ENCODE measurements at regions not wholly inside any gene's neighbourhood (a gene's known extent, or its start where the extent isn't known, plus 50 kb on each side); places are given as distances from the start of the nearest gene placed in this dataset.
"Not testable (repeated sequence)": the region's sequence is repeated elsewhere in the genome, so short reads cannot be mapped to it uniquely, and the experiment has no call there.

GRCh38 chrX:3990569-3990968, 277.1 kb upstream of the PRKX start:
- DNase-seq (ENCODE audit: low spot score in 2 of 2): no peak
- no peaks in the 10 kb centered on the region for H3K27me3 ChIP-seq
- H3K27ac ChIP-seq: no peak overlapping the region
- no peaks in the 10 kb centered on the region for H3K4me1 ChIP-seq
- no peaks in the 10 kb centered on the region for H3K36me3 ChIP-seq
- H3K4me3 ChIP-seq: no peak overlapping the region
- no peak for TF ChIP-seq CTCF (IDR thresholded peaks at IDR 0.05)
- no peaks in the 10 kb centered on the region for H3K9me3 ChIP-seq
- intact Hi-C loops (cut with DNase I): no loop called here

GRCh38 chrX:3972104-3972858, 258.8 kb upstream of the PRKX start:
- DNase-seq (ENCODE audit: low spot score in 2 of 2); H3K4me1 ChIP-seq; H3K27ac ChIP-seq; H3K4me3 ChIP-seq; H3K36me3 ChIP-seq; H3K9me3 ChIP-seq; H3K27me3 ChIP-seq; intact Hi-C loops (cut with DNase I): not testable (repeated sequence)

GRCh38 chrX:3968749-3969148, 255.3 kb upstream of the PRKX start:
- no peak for DNase-seq (ENCODE audit: low spot score in 2 of 2)
- TF ChIP-seq CTCF (IDR thresholded peaks at IDR 0.05): no peak
- no peaks in the 10 kb centered on the region for H3K4me1 ChIP-seq
- no peaks in the 10 kb centered on the region for H3K9me3 ChIP-seq
- no peaks in the 10 kb centered on the region for H3K27me3 ChIP-seq
- H3K4me3 ChIP-seq: no peak overlapping the region
- intact Hi-C loops (cut with DNase I): no loop called here
- H3K27ac ChIP-seq: no peak overlapping the region
- H3K36me3 ChIP-seq: no peaks in the 10 kb centered on the region

- no peak for TF ChIP-seq CTCF (IDR thresholded peaks at IDR 0.05)
- no peaks in the 10 kb centered on the region for H3K36me3 ChIP-seq
Observed at GRCh38 chrX:3963980-3964379, 250.5 kb upstream of the PRKX start.

GRCh38 chrX:3962511-3963311, 249.3 kb upstream of the PRKX start:
- no peak overlapping the region for H3K27ac ChIP-seq
- H3K27me3 ChIP-seq: no peaks in the 10 kb centered on the region
- no peaks in the 10 kb centered on the region for H3K36me3 ChIP-seq
- intact Hi-C loops (cut with DNase I): no loop called here
- H3K4me3 ChIP-seq: no peak overlapping the region
- no peaks in the 10 kb centered on the region for H3K9me3 ChIP-seq
- TF ChIP-seq CTCF (IDR thresholded peaks at IDR 0.05): peak in 2 of 3 experiments; percentile 24 to 55
- no peak for DNase-seq (ENCODE audit: low spot score in 2 of 2)
- H3K4me1 ChIP-seq: no peaks in the 10 kb centered on the region

More at GRCh38 chrX:3963980-3964379, 250.5 kb upstream of the PRKX start:
- H3K27ac ChIP-seq: no peak overlapping the region
- H3K27me3 ChIP-seq: no peaks in the 10 kb centered on the region
- no peak for DNase-seq (ENCODE audit: low spot score in 2 of 2)
- no peak overlapping the region for H3K4me3 ChIP-seq
- no peaks in the 10 kb centered on the region for H3K9me3 ChIP-seq
- intact Hi-C loops (cut with DNase I): no loop called here
- no peaks in the 10 kb centered on the region for H3K4me1 ChIP-seq

GRCh38 chrX:3960952-3961351, 247.5 kb upstream of the PRKX start:
- Histone ChIP-seq H3K9me3 (no peaks in the 10 kb centered on the region), H3K27ac (no peak overlapping the region), H3K4me1 (no peaks in the 10 kb centered on the region), H3K27me3 (no peaks in the 10 kb centered on the region), H3K36me3 (no peaks in the 10 kb centered on the region), H3K4me3 (no peak overlapping the region)
- no peak for DNase-seq (ENCODE audit: low spot score in 2 of 2)
- no peak for TF ChIP-seq CTCF (IDR thresholded peaks at IDR 0.05)
- intact Hi-C loops (cut with DNase I): no loop called here

Data from ascending aorta (tissue), 2 donors.